ENCODE measurements at regions not wholly inside any gene's neighbourhood (a gene's known extent, or its start where the extent isn't known, plus 50 kb on each side); places are given as distances from the start of the nearest gene placed in this dataset.
A peak's percentile ranks its signal among the peaks of the same experiment; 100 is the strongest.

DNA sequence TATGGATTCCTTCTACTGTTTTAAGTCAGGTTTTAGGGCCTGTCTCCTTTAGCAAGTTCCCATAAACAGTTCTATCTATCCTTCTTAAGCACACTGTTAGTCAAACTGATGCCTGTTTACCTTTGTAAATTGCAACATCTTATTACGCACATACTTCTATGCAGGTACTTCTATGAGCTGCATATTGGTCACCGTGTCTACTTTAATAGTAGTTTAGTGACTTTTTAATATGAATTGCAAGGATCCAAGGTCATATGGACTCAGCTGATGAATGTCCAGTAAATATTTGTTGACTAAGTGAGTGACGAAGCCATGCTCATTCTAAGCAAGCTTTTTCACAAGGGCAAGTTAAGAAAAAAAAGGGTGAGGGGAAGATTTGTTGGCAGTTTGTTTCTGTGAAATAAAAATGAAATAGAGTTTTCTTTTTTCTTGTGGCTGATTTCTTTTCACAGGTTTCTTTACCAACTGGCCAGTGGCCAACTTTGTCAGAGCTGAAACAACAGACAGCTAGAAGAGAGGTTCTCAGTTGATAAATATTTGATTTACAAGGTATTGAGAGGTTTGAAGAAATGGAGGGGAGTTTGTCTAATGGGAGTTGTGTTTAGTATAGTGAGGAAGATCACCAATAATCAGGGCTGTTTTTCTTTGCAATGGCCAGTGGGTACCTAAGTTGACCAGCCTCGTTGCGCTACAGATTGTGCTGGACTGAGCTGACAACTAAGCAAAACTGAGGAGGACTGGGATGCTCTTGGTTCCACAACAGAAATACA lies 141.1 kb downstream of the SLC15A5 start:
- no peak overlapping the region for H3K4me3 ChIP-seq
- peaks cover 0 to 18% (median 3%) of the 10 kb centered on the region in 4 donors for H3K9me3 ChIP-seq (ENCODE audit: control insufficient read depth in 4 of 4, insufficient read depth in 3 of 4, low read length in 3 of 4)
- TF ChIP-seq, protein P1, sequence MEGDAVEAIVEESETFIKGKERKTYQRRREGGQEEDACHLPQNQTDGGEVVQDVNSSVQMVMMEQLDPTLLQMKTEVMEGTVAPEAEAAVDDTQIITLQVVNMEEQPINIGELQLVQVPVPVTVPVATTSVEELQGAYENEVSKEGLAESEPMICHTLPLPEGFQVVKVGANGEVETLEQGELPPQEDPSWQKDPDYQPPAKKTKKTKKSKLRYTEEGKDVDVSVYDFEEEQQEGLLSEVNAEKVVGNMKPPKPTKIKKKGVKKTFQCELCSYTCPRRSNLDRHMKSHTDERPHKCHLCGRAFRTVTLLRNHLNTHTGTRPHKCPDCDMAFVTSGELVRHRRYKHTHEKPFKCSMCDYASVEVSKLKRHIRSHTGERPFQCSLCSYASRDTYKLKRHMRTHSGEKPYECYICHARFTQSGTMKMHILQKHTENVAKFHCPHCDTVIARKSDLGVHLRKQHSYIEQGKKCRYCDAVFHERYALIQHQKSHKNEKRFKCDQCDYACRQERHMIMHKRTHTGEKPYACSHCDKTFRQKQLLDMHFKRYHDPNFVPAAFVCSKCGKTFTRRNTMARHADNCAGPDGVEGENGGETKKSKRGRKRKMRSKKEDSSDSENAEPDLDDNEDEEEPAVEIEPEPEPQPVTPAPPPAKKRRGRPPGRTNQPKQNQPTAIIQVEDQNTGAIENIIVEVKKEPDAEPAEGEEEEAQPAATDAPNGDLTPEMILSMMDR (IDR thresholded peaks at IDR 0.05; ENCODE audit: control extremely low read depth, extremely low read depth): no peak
- H3K4me1 ChIP-seq (ENCODE audit: control insufficient read depth in 5 of 5, insufficient read depth in 5 of 5, low read length in 5 of 5): peaks cover 0 to 7% (median 0%) of the 10 kb centered on the region in 5 donors
- H3K27me3 ChIP-seq (ENCODE audit: control insufficient read depth in 3 of 3, insufficient read depth in 3 of 3, low read length in 2 of 3): no peaks in the 10 kb centered on the region
- no peak overlapping the region for H3K9ac ChIP-seq (ENCODE audit: insufficient read depth in 1 of 2, low read length in 2 of 2)
- DNase-seq (peak in 2 of 3 donors; percentile 36 to 46), ATAC-seq (ENCODE audit: insufficient read depth, low FRiP score) (no peak)
- H3K36me3 ChIP-seq (ENCODE audit: control insufficient read depth in 4 of 4, insufficient read depth in 4 of 4, low read length in 4 of 4): no peaks in the 10 kb centered on the region
- no peak overlapping the region for H3K27ac ChIP-seq (ENCODE audit: low read depth in 1 of 2, low read length in 1 of 2)
- WGBS, 2 donors: 65 to 87% methylated on average over 5 of the region's 5 CpGs

- Histone ChIP-seq H3K4me1 (ENCODE audit: control insufficient read depth in 5 of 5, insufficient read depth in 5 of 5, low read length in 5 of 5) (peaks cover 0 to 7% (median 0%) of the 10 kb centered on the region in 5 donors), H3K9ac (ENCODE audit: insufficient read depth in 1 of 2, low read length in 2 of 2) (no peak overlapping the region), H3K9me3 (ENCODE audit: control insufficient read depth in 4 of 4, insufficient read depth in 3 of 4, low read length in 3 of 4) (peaks cover 0 to 18% (median 3%) of the 10 kb centered on the region in 4 donors), H3K27ac (ENCODE audit: low read depth in 1 of 2, low read length in 1 of 2) (no peak overlapping the region), H3K36me3 (ENCODE audit: control insufficient read depth in 4 of 4, insufficient read depth in 4 of 4, low read length in 4 of 4) (no peaks in the 10 kb centered on the region), H3K4me3 (no peak overlapping the region), H3K27me3 (ENCODE audit: control insufficient read depth in 3 of 3, insufficient read depth in 3 of 3, low read length in 2 of 3) (no peaks in the 10 kb centered on the region)
- TF ChIP-seq, protein P1 (IDR thresholded peaks at IDR 0.05; ENCODE audit: control extremely low read depth, extremely low read depth): no peak
- DNase-seq (no peak), ATAC-seq (ENCODE audit: insufficient read depth, low FRiP score) (no peak)
- WGBS, 2 donors: 82 to 89% methylated on average over 2 of the region's 2 CpGs
Measured at GRCh38 chr12:16135323-16135722, 142.2 kb downstream of the SLC15A5 start.

DNA sequence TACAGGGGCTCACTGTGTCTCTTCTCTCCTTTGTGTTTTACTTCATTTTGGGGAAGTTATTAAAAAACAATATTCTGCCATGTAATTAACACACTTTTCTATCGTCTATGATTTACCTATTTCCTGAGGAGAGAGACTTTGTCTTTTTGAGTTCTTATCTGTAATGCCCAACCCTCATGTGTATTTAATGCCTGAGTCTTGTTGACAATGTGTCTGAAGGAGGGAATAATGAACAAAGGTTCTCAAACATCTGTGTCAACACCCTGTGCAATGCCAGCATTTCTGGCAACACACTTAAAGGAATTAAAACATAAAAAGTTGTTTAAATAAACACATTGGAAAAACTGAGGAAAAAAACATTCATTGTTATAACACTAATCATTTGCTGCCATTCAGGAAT lies 147.1 kb downstream of the SLC15A5 start:
- Histone ChIP-seq H3K4me3 (no peak overlapping the region), H3K27ac (ENCODE audit: low read depth in 1 of 2, low read length in 1 of 2) (no peak overlapping the region), H3K9me3 (ENCODE audit: control insufficient read depth in 4 of 4, insufficient read depth in 3 of 4, low read length in 3 of 4) (peaks cover 0 to 15% (median 6%) of the 10 kb centered on the region in 4 donors), H3K36me3 (ENCODE audit: control insufficient read depth in 4 of 4, insufficient read depth in 4 of 4, low read length in 4 of 4) (no peaks in the 10 kb centered on the region), H3K9ac (ENCODE audit: insufficient read depth in 1 of 2, low read length in 2 of 2) (no peak overlapping the region), H3K4me1 (ENCODE audit: control insufficient read depth in 5 of 5, insufficient read depth in 5 of 5, low read length in 5 of 5) (no peaks in the 10 kb centered on the region), H3K27me3 (ENCODE audit: control insufficient read depth in 3 of 3, insufficient read depth in 3 of 3, low read length in 2 of 3) (no peaks in the 10 kb centered on the region)
- ATAC-seq (ENCODE audit: insufficient read depth, low FRiP score): no peak
- TF ChIP-seq, protein P1 (IDR thresholded peaks at IDR 0.05; ENCODE audit: control extremely low read depth, extremely low read depth): no peak
- WGBS, 2 donors: 46% methylated on average over 1 of the region's 1 CpG
- DNase-seq: no peak
